ENCODE measurements at regions not wholly inside any gene's neighbourhood (a gene's known extent, or its start where the extent isn't known, plus 50 kb on each side); places are given as distances from the start of the nearest gene placed in this dataset.

DNA sequence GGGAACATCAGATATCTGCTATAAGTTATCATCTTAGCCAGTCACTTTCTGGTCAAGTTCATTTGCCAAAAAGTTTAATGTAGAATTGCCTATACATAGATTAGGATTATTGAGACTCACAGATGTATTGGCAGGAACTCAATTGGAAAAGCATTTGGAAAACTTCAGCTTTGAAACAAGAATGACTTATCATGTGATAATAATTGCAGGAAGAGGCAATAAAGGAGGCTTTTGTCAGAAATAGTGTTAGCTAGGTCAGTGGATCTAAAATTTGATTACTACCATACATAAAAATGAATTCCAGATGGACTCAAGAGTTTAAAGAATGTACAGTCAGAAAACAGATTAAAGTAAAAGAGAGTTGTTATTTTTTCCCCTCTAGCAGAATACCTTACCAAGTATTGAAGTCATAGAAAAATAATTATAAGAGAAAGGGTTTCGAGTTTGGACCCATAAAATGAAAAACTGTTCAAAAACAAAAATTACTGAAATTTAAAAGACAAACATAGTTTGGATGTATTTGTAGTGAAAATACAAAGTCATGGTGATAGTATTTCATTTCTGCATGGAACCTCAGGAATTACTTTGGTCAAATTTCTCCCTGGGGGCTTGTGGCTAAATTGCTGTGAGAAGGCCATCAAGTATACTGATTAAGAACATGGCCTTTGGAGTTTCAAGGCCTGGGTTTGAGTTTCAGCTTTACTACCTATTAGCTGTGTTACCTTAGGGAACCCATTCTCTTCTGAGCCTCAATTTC lies 159.9 kb downstream of the TMEM38B start:
- Histone ChIP-seq H2BK5ac (ENCODE audit: low read depth, low read length) (no peak overlapping the region), H4K20me1 (replicated peaks in 1 of 2; ENCODE audit: control insufficient read depth in 1 of 2, insufficient read depth in 2 of 2, low read length in 2 of 2) (no peaks in the 10 kb centered on the region), H3K79me2 (ENCODE audit: control insufficient read depth in 1 of 2, insufficient read depth in 2 of 2, low read length in 2 of 2) (no peaks in the 10 kb centered on the region), H3K79me1 (ENCODE audit: low read depth, low read length) (no peaks in the 10 kb centered on the region), H2AFZ (ENCODE audit: low read length) (no peak overlapping the region), H2BK120ac (replicated peaks; ENCODE audit: low read depth, low read length) (no peak overlapping the region), H3K36me3 (ENCODE audit: control insufficient read depth in 2 of 4, insufficient read depth in 4 of 4, low read length in 3 of 4) (no peaks in the 10 kb centered on the region), H2AK5ac (ENCODE audit: low read depth, low read length) (no peak overlapping the region), H3K4ac (replicated peaks; ENCODE audit: insufficient read length, low read depth, low read length) (no peak overlapping the region), H3K4me3 (ENCODE audit: extremely low read depth in 1 of 4, insufficient read depth in 2 of 4, low read depth in 3 of 4, low read length in 4 of 4) (no peak overlapping the region), H3K23me2 (ENCODE audit: low read depth, low read length) (no peaks in the 10 kb centered on the region), H3K9me3 (ENCODE audit: insufficient read depth in 2 of 2, low read depth in 1 of 2, low read length in 1 of 2) (no peaks in the 10 kb centered on the region), H3K56ac (replicated peaks; ENCODE audit: insufficient read length, low read depth, low read length) (no peak overlapping the region), H3K9ac (replicated peaks in 1 of 4; ENCODE audit: extremely low read depth in 1 of 4, low read depth in 3 of 4, low read length in 3 of 4) (no peak overlapping the region), H4K8ac (ENCODE audit: extremely low read depth, insufficient read depth, low read length) (no peak overlapping the region), H3K27me3 (replicated peaks in 1 of 4; ENCODE audit: control insufficient read depth in 3 of 4, extremely low read depth in 1 of 4, insufficient read depth in 3 of 4, low read length in 3 of 4) (no peaks in the 10 kb centered on the region), H3K27ac (ENCODE audit: low read depth, low read length) (no peak overlapping the region), H3K14ac (ENCODE audit: insufficient read length) (no peak overlapping the region), H3K23ac (ENCODE audit: insufficient read length) (no peak overlapping the region), H2BK20ac (ENCODE audit: low read length) (no peak overlapping the region), H3K4me2 (ENCODE audit: insufficient read depth in 1 of 2, low read depth in 2 of 2, low read length in 2 of 2) (no peak overlapping the region), H3K4me1 (replicated peaks in 1 of 4; ENCODE audit: control insufficient read depth in 3 of 4, insufficient read depth in 4 of 4, low read length in 3 of 4) (no peaks in the 10 kb centered on the region), H4K91ac (replicated peaks; ENCODE audit: insufficient read length, low read length) (no peak overlapping the region), H2BK12ac (ENCODE audit: low read depth, low read length) (no peak overlapping the region), H3K18ac (ENCODE audit: extremely low read depth, low read length) (no peak overlapping the region), H2BK15ac (ENCODE audit: low read length) (no peak overlapping the region), H4K5ac (ENCODE audit: insufficient read length, low read depth, low read length) (no peak overlapping the region)
- 89% methylated on average over 1 of the region's 1 CpG; no CpG with 5 or more reads in 1 of the 2 experiments for WGBS, 2 experiments (ENCODE audit: extremely low coverage in 1 of 2, insufficient coverage in 1 of 2, insufficient read length in 1 of 2, insufficient replicate concordance in 2 of 2, low coverage in 1 of 2, low lambda C conversion rate in 2 of 2, missing lambda C conversion rate in 1 of 2)
- ChIA-PET POLR2A (ENCODE audit: partially characterized antibody) (no interaction called here), CTCF (ENCODE audit: partially characterized antibody) (interaction anchor here (1.0 to 2.2 kb wide), 3 partner anchors 12 to 27 kb away, joined by 3 to 9 read pairs (median 4); no protein-coding TSS in a partner anchor)
- FAIRE-seq (no peak), DNase-seq (ENCODE audit: low read depth in 1 of 2, low spot score in 2 of 2) (no peak)
- no peak for TF ChIP-seq CEBPB (IDR thresholded peaks at IDR 0.05; ENCODE audit: low read depth, low read length)
- TF ChIP-seq CHD2 (IDR thresholded peaks at IDR 0.05; ENCODE audit: low read length) = no peak
- TF ChIP-seq KDM4A (IDR thresholded peaks at IDR 0.05; ENCODE audit: low read depth, low read length, severe bottlenecking) = no peak
- no peak for TF ChIP-seq CBX5 (IDR thresholded peaks at IDR 0.05; ENCODE audit: low read depth, low read length)
- TF ChIP-seq CTBP2 (IDR thresholded peaks at IDR 0.05; ENCODE audit: borderline replicate concordance, insufficient read depth, insufficient read length, low read length) = no peak
- no peak for TF ChIP-seq HDAC2 (IDR thresholded peaks at IDR 0.05; ENCODE audit: borderline replicate concordance in 1 of 2, low read depth in 2 of 2, low read length in 2 of 2)
- no peak for TF ChIP-seq RBBP5 (IDR thresholded peaks at IDR 0.05; ENCODE audit: borderline replicate concordance, low read depth, low read length)
- TF ChIP-seq MAFK (IDR thresholded peaks at IDR 0.05; ENCODE audit: low read depth, low read length) = no peak
- TF ChIP-seq, protein P1, sequence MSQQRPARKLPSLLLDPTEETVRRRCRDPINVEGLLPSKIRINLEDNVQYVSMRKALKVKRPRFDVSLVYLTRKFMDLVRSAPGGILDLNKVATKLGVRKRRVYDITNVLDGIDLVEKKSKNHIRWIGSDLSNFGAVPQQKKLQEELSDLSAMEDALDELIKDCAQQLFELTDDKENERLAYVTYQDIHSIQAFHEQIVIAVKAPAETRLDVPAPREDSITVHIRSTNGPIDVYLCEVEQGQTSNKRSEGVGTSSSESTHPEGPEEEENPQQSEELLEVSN (IDR thresholded peaks at IDR 0.05) = no peak
- no peak for TF ChIP-seq EGR1 (IDR thresholded peaks at IDR 0.05; ENCODE audit: borderline replicate concordance, low read depth, low read length)
- TF ChIP-seq GTF2F1 (IDR thresholded peaks at IDR 0.05; ENCODE audit: borderline replicate concordance, low read depth, low read length) = no peak

Measured in H1 (cell line).